HEK293 (cell line): ENCODE measurements at regions not wholly inside any gene's neighbourhood (a gene's known extent, or its start where the extent isn't known, plus 50 kb on each side); places are given as distances from the start of the nearest gene placed in this dataset.
A peak's percentile ranks its signal among the peaks of the same experiment; 100 is the strongest.

ENCODE experiments used
- ATF2 ChIP-seq: fragments of 450-650 bp; formaldehyde crosslinking; IDR thresholded peaks from 2 replicates; pipeline ENCODE4 v1.5.1; 2016; ENCODE audit warnings: missing biosample characterization, missing genetic modification characterization, low read depth
- FEZF1 ChIP-seq: fragments of 450-650 bp; formaldehyde crosslinking; IDR thresholded peaks from 2 replicates; pipeline ENCODE4 v1.5.1; 2016; ENCODE audit warnings: missing biosample characterization, missing genetic modification characterization
- IKZF3 ChIP-seq: fragments of 450-650 bp; IDR thresholded peaks from 2 replicates; pipeline ENCODE4 v1.5.0; 2018; ENCODE audit warnings: missing biosample characterization, mild to moderate bottlenecking, missing genetic modification characterization, moderate library complexity
- MYNN ChIP-seq: fragments of 450-650 bp; formaldehyde crosslinking; IDR thresholded peaks from 2 replicates; pipeline ENCODE4 v1.5.1; 2016; ENCODE audit warnings: missing biosample characterization, missing genetic modification characterization, borderline replicate concordance
- SETDB1 ChIP-seq: IDR thresholded peaks from one replicate; pipeline ENCODE4 v1.6.1; 2017; ENCODE audit warnings: mild to moderate bottlenecking, low read length, moderate library complexity, mixed read lengths; ENCODE audit not compliant: insufficient read length
- SP2 ChIP-seq: fragments of 450-650 bp; formaldehyde crosslinking; IDR thresholded peaks from 2 replicates; pipeline ENCODE4 v1.5.1; 2016; ENCODE audit warnings: missing biosample characterization, missing genetic modification characterization
- TRIM28 ChIP-seq: IDR thresholded peaks from 2 replicates; pipeline ENCODE4 v1.6.1; 2011; ENCODE audit warnings: low read length, control low read depth, borderline replicate concordance
- ZBTB7A ChIP-seq: fragments of 450-650 bp; formaldehyde crosslinking; IDR thresholded peaks from 2 replicates; pipeline ENCODE4 v1.5.1; 2016; ENCODE audit warnings: low read depth, missing biosample characterization, missing genetic modification characterization
- ZFP3 ChIP-seq: fragments of 450-650 bp; formaldehyde crosslinking; IDR thresholded peaks from 2 replicates; pipeline ENCODE4 v1.5.1; 2016; ENCODE audit warnings: low read depth, missing biosample characterization, missing genetic modification characterization
- ZNF2 ChIP-seq: fragments of 450-650 bp; formaldehyde crosslinking; IDR thresholded peaks from 2 replicates; pipeline ENCODE4 v1.5.1; 2016; ENCODE audit warnings: missing biosample characterization, missing genetic modification characterization
- ZNF202 ChIP-seq: fragments of 450-650 bp; formaldehyde crosslinking; IDR thresholded peaks from 2 replicates; pipeline ENCODE4 v1.5.1; 2016; ENCODE audit warnings: missing biosample characterization, missing genetic modification characterization, borderline replicate concordance
- ZNF24 ChIP-seq: fragments of 450-650 bp; formaldehyde crosslinking; IDR thresholded peaks from 2 replicates; pipeline ENCODE4 v1.5.1; 2016; ENCODE audit warnings: missing biosample characterization, missing genetic modification characterization
- ZNF366 ChIP-seq: fragments of 450-650 bp; formaldehyde crosslinking; conservative IDR thresholded peaks from 2 replicates; pipeline ENCODE4 v1.5.1; 2016; ENCODE audit warnings: missing biosample characterization, missing genetic modification characterization
- ZNF398 ChIP-seq: fragments of 450-650 bp; formaldehyde crosslinking; IDR thresholded peaks from 2 replicates; pipeline ENCODE4 v1.5.1; 2017; ENCODE audit warnings: missing biosample characterization, missing genetic modification characterization
- ZNF501 ChIP-seq: fragments of 450-650 bp; formaldehyde crosslinking; IDR thresholded peaks from 2 replicates; pipeline ENCODE4 v1.5.1; 2016; ENCODE audit warnings: missing biosample characterization, missing genetic modification characterization
- ZNF558 ChIP-seq: fragments of 450-650 bp; formaldehyde crosslinking; IDR thresholded peaks from 2 replicates; pipeline ENCODE4 v1.5.1; 2016; ENCODE audit warnings: missing biosample characterization, missing genetic modification characterization
- ZNF561 ChIP-seq: fragments of 450-650 bp; IDR thresholded peaks from 2 replicates; pipeline ENCODE4 v1.5.1; 2018; ENCODE audit warnings: missing biosample characterization, missing genetic modification characterization, borderline replicate concordance
- TF ChIP-seq, protein P1 (sequence below): fragments of 450-650 bp; formaldehyde crosslinking; IDR thresholded peaks from 2 replicates; pipeline ENCODE4 v1.5.1; 2017; ENCODE audit warnings: missing biosample characterization, missing genetic modification characterization
- TF ChIP-seq, protein P2 (sequence below): fragments of 450-650 bp; formaldehyde crosslinking; IDR thresholded peaks from 2 replicates; pipeline ENCODE4 v1.5.1; 2016; ENCODE audit warnings: missing biosample characterization, missing genetic modification characterization
- TF ChIP-seq, protein P3 (sequence below): fragments of 450-650 bp; formaldehyde crosslinking; IDR thresholded peaks from 2 replicates; pipeline ENCODE4 v1.5.1; 2016; ENCODE audit warnings: missing biosample characterization, missing genetic modification characterization
- TF ChIP-seq, protein P4 (sequence below): fragments of 450-650 bp; formaldehyde crosslinking; conservative IDR thresholded peaks from 2 replicates; pipeline ENCODE4 v1.5.1; 2016; ENCODE audit warnings: low read depth, missing biosample characterization, missing genetic modification characterization

DNA sequence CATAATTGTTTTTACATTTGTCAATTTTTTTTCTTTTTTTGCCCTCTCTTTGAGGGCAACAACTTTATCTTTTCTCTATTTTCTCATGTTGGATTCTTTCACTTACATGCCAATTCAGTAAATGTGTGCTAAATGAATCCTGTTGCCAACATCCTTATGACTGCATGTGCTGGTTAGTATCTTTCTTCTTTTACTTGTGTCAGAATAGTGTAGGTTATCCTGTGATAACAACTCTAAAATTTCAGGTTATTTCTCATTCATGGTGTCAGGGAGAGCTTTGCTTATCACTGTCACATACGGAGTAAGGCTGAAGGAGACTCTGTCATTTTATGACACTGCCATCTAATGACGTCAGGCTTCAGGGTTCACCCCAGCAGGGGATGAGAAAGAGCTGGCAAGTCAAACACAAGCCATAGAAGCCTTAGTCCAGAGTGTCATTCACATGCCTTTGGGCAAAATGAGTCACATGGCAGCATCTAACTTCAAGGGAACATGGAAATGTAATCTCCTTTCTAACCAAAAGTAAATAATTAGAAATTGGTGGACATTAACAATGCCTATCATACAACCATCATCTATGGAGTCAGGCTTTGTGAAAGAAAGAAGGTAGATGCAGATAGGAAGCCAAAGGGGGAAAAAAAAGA, 242.5 kb upstream of the ATP2B1 start (continued):
- TF ChIP-seq FEZF1 (tag by site-specific recombination) (peak; percentile 81), ZFP3 (no peak), ZNF398 (peak; percentile 20; the same call in 1 of the 2 replicates), ZNF501 (tag by site-specific recombination) (0 out of 2 replicates have a peak, but pooled peaks have one; percentile 26), ZBTB7A (tag by site-specific recombination) (no peak), ATF2 (tag by site-specific recombination) (peak; percentile 98), ZNF558 (peak; percentile 18; the same call in 1 of the 2 replicates), ZNF202 (tag by site-specific recombination) (no peak), SETDB1 (no peak), ZNF2 (tag by site-specific recombination) (peak; percentile 57; the same call in 1 of the 2 replicates), ZNF24 (tag by site-specific recombination) (peak; percentile 83), MYNN (tag by site-specific recombination) (peak; percentile 90), ZNF561 (tag by site-specific recombination) (peak; percentile 68; the same call in 1 of the 2 replicates), TRIM28 (no peak), ZNF366 (tag by site-specific recombination) (peak; percentile 73), SP2 (tag by site-specific recombination) (no peak), IKZF3 (tag by site-specific recombination) (peak; percentile 82)
- TF ChIP-seq, protein P1, sequence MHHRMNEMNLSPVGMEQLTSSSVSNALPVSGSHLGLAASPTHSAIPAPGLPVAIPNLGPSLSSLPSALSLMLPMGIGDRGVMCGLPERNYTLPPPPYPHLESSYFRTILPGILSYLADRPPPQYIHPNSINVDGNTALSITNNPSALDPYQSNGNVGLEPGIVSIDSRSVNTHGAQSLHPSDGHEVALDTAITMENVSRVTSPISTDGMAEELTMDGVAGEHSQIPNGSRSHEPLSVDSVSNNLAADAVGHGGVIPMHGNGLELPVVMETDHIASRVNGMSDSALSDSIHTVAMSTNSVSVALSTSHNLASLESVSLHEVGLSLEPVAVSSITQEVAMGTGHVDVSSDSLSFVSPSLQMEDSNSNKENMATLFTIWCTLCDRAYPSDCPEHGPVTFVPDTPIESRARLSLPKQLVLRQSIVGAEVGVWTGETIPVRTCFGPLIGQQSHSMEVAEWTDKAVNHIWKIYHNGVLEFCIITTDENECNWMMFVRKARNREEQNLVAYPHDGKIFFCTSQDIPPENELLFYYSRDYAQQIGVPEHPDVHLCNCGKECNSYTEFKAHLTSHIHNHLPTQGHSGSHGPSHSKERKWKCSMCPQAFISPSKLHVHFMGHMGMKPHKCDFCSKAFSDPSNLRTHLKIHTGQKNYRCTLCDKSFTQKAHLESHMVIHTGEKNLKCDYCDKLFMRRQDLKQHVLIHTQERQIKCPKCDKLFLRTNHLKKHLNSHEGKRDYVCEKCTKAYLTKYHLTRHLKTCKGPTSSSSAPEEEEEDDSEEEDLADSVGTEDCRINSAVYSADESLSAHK: peak; percentile 73; the same call in 1 of the 2 replicates
- TF ChIP-seq, protein P2, sequence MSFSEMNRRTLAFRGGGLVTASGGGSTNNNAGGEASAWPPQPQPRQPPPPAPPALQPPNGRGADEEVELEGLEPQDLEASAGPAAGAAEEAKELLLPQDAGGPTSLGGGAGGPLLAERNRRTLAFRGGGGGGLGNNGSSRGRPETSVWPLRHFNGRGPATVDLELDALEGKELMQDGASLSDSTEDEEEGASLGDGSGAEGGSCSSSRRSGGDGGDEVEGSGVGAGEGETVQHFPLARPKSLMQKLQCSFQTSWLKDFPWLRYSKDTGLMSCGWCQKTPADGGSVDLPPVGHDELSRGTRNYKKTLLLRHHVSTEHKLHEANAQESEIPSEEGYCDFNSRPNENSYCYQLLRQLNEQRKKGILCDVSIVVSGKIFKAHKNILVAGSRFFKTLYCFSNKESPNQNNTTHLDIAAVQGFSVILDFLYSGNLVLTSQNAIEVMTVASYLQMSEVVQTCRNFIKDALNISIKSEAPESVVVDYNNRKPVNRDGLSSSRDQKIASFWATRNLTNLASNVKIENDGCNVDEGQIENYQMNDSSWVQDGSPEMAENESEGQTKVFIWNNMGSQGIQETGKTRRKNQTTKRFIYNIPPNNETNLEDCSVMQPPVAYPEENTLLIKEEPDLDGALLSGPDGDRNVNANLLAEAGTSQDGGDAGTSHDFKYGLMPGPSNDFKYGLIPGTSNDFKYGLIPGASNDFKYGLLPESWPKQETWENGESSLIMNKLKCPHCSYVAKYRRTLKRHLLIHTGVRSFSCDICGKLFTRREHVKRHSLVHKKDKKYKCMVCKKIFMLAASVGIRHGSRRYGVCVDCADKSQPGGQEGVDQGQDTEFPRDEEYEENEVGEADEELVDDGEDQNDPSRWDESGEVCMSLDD (tag by site-specific recombination): 0 out of 2 replicates have a peak, but pooled peaks have one; percentile 22
- TF ChIP-seq, protein P3, sequence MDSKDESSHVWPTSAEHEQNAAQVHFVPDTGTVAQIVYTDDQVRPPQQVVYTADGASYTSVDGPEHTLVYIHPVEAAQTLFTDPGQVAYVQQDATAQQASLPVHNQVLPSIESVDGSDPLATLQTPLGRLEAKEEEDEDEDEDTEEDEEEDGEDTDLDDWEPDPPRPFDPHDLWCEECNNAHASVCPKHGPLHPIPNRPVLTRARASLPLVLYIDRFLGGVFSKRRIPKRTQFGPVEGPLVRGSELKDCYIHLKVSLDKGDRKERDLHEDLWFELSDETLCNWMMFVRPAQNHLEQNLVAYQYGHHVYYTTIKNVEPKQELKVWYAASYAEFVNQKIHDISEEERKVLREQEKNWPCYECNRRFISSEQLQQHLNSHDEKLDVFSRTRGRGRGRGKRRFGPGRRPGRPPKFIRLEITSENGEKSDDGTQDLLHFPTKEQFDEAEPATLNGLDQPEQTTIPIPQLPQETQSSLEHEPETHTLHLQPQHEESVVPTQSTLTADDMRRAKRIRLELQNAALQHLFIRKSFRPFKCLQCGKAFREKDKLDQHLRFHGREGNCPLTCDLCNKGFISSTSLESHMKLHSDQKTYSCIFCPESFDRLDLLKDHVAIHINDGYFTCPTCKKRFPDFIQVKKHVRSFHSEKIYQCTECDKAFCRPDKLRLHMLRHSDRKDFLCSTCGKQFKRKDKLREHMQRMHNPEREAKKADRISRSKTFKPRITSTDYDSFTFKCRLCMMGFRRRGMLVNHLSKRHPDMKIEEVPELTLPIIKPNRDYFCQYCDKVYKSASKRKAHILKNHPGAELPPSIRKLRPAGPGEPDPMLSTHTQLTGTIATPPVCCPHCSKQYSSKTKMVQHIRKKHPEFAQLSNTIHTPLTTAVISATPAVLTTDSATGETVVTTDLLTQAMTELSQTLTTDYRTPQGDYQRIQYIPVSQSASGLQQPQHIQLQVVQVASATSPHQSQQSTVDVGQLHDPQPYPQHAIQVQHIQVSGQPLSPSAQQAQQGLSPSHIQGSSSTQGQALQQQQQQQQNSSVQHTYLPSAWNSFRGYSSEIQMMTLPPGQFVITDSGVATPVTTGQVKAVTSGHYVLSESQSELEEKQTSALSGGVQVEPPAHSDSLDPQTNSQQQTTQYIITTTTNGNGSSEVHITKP (tag by site-specific recombination): peak; percentile 62
- TF ChIP-seq, protein P4, sequence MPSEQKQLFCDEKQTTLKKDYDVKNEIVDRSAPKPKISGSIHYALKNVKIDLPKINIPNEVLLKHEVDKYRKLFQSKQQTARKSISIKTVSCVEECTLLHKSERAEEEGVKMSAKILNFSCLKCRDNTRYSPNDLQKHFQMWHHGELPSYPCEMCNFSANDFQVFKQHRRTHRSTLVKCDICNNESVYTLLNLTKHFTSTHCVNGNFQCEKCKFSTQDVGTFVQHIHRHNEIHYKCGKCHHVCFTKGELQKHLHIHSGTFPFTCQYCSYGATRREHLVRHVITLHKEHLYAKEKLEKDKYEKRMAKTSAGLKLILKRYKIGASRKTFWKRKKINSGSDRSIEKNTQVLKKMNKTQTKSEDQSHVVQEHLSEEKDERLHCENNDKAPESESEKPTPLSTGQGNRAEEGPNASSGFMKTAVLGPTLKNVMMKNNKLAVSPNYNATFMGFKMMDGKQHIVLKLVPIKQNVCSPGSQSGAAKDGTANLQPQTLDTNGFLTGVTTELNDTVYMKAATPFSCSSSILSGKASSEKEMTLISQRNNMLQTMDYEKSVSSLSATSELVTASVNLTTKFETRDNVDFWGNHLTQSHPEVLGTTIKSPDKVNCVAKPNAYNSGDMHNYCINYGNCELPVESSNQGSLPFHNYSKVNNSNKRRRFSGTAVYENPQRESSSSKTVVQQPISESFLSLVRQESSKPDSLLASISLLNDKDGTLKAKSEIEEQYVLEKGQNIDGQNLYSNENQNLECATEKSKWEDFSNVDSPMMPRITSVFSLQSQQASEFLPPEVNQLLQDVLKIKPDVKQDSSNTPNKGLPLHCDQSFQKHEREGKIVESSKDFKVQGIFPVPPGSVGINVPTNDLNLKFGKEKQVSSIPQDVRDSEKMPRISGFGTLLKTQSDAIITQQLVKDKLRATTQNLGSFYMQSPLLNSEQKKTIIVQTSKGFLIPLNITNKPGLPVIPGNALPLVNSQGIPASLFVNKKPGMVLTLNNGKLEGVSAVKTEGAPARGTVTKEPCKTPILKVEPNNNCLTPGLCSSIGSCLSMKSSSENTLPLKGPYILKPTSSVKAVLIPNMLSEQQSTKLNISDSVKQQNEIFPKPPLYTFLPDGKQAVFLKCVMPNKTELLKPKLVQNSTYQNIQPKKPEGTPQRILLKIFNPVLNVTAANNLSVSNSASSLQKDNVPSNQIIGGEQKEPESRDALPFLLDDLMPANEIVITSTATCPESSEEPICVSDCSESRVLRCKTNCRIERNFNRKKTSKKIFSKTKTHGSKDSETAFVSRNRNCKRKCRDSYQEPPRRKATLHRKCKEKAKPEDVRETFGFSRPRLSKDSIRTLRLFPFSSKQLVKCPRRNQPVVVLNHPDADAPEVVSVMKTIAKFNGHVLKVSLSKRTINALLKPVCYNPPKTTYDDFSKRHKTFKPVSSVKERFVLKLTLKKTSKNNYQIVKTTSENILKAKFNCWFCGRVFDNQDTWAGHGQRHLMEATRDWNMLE (tag by site-specific recombination): peak; percentile 42
